ENCODE measurements at regions not wholly inside any gene's neighbourhood (a gene's known extent, or its start where the extent isn't known, plus 50 kb on each side); places are given as distances from the start of the nearest gene placed in this dataset.

DNA sequence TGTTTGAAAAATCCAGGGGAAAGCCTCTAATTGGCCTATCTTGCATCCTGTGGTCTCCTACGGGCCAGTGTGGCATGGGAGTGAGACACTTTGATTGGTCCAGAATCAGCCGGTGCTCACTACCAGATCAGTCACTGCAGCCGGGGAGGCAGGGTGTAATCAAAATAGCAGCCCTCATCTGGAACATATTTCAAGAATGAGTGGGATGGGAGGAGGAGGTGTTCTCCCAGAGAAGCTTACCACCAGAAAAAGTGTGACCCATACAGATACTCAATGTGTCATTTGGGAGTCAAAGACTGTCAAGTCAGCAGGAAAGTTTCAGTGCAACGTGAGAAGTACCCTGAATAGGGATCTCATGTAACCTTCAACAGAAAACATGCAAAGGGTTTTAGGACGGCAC lies 393.9 kb upstream of the SLC14A2 start:
- TF ChIP-seq, protein P1, sequence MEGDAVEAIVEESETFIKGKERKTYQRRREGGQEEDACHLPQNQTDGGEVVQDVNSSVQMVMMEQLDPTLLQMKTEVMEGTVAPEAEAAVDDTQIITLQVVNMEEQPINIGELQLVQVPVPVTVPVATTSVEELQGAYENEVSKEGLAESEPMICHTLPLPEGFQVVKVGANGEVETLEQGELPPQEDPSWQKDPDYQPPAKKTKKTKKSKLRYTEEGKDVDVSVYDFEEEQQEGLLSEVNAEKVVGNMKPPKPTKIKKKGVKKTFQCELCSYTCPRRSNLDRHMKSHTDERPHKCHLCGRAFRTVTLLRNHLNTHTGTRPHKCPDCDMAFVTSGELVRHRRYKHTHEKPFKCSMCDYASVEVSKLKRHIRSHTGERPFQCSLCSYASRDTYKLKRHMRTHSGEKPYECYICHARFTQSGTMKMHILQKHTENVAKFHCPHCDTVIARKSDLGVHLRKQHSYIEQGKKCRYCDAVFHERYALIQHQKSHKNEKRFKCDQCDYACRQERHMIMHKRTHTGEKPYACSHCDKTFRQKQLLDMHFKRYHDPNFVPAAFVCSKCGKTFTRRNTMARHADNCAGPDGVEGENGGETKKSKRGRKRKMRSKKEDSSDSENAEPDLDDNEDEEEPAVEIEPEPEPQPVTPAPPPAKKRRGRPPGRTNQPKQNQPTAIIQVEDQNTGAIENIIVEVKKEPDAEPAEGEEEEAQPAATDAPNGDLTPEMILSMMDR (IDR thresholded peaks at IDR 0.05), result no peak
- TF ChIP-seq ZFX (IDR thresholded peaks at IDR 0.05; ENCODE audit: borderline replicate concordance), result no peak

Measured in 22Rv1 (cell line).